Rectal smooth muscle tissue (tissue), 1 donor: ENCODE measurements at regions not wholly inside any gene's neighbourhood (a gene's known extent, or its start where the extent isn't known, plus 50 kb on each side); places are given as distances from the start of the nearest gene placed in this dataset.

Experiments used
- H3K27ac ChIP-seq: one replicate; pipeline ENCODE4 v1.7.0; 2013; ENCODE audit warnings: low read depth, low read length, inconsistent platforms
- H3K27me3 ChIP-seq: one replicate; pipeline ENCODE4 v1.7.0; 2013; ENCODE audit warnings: low read length; ENCODE audit not compliant: control insufficient read depth, insufficient read depth
- H3K36me3 ChIP-seq: one replicate; pipeline ENCODE4 v1.7.0; 2013; ENCODE audit warnings: low read length; ENCODE audit not compliant: control insufficient read depth, insufficient read depth
- H3K4me1 ChIP-seq: one replicate; pipeline ENCODE4 v1.7.0; 2013; ENCODE audit warnings: low read length; ENCODE audit not compliant: control insufficient read depth, insufficient read depth
- H3K4me3 ChIP-seq: one replicate; pipeline ENCODE4 v1.7.0; 2013; ENCODE audit warnings: low read length
- H3K9ac ChIP-seq: one replicate; pipeline ENCODE4 v1.7.0; 2013; ENCODE audit warnings: low read length

DNA sequence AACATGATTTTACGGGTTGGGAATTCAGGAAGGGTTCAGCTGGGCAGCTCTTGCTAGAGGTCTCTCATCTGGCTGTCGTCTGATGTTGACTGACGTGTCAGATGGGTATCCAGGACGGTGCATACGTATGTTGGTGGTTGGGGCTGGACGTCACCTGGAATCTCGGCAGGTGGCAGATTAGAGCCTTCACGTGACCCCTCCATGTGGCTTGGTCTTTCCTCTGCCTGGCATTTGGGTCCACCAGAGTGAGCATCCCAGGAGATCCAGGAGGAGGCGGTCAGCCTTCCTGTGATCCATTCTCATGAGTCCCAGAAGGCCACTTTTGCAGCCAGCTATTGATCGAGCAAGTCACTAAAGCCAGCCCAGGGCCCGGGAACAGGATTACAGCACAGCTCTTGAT lies 202.7 kb downstream of the FOXL1 start:
- H3K4me3 ChIP-seq, result no peak overlapping the region
- peaks cover 4% of the 10 kb centered on the region for H3K4me1 ChIP-seq
- H3K27ac ChIP-seq, result no peak overlapping the region
- H3K27me3 ChIP-seq, result peaks cover 2% of the 10 kb centered on the region
- H3K36me3 ChIP-seq, result no peaks in the 10 kb centered on the region
- no peak overlapping the region for H3K9ac ChIP-seq

DNA sequence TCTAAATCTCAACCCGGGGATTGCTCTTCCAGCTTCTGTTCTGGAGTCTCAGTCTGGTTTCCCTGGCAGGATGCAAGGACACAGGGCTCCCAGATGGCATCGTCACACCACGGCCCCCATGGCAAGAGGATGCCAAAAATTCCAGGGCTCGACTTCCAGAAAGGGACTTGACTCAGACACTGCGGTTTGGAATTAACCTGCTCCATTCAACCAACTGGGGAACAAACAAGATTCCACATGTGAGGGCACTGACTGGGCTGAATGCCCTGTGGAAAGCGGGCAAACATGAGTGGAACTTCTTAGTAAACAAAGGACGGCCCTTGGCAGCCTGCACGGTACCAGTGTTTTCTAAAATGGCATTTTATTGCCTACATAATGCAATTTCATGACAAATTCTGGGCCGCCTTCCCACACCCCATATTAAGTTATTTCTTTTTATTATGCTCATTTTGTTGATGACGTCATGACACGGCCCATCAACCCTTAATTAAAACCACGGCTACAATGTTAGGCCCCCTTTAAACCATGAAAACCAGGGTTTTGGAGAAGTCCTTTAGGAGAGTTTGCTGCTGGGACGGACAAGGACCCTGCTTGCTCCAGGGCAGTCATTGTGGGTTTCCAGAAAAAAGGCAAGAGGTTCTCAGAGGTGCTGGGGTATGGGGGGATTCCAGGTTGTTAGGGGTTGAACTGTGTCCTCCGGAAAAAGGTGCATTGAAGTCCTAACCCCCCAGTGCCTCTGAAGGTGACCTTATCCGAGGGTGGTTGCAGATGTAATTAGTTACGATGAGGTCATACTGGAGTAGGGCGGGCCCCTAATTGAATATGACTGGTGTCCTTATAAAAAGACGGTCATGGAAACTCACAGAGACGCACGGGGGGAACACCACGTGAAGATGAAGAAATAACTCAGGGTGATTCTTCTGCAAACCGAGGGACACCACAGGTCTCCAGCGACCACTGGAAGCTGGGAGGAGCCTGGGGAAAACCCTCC lies 205.6 kb downstream of the FOXL1 start:
- no peaks in the 10 kb centered on the region for H3K36me3 ChIP-seq
- H3K27ac ChIP-seq, result no peak overlapping the region
- H3K9ac ChIP-seq, result no peak overlapping the region
- no peak overlapping the region for H3K4me3 ChIP-seq
- H3K27me3 ChIP-seq, result peaks cover 2% of the 10 kb centered on the region
- peaks cover 4% of the 10 kb centered on the region for H3K4me1 ChIP-seq

DNA sequence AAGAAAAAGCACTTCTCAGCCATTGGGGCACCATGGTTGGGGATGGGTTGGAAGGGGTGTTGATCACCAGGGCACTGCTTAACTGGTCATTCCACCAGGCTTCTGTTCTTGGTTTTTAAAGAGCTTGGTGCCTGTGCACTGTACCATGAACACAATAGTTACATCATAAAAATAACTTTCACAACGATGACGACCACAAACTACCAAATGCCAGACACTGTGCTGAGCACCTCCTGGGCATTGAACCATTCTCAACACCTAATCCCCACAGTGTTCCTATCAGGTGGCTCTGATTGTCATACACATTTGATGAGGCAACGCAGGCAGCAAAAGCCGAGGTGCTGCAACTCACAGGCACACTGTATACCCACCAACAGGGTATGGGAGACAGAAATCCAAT lies 208.0 kb downstream of the FOXL1 start:
- H3K27me3 ChIP-seq, result no peaks in the 10 kb centered on the region

DNA sequence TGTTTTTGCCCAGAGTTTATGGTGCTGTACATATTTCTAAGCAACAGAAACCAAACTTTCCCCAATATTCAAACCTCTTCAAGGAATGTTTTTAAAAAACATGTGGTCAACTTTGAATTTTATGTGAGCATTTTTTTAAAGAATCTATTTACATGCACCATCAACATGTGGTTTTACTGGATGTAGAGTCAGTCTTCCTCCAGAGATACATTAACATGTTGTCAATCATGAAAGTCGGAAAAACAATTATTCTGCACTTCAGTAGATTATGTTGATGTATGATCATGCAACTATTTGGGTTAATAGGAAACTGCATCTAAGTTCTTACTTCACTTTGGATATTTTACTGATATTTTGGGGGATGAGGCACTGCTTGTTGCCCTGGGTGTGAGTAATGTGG lies 208.6 kb downstream of the FOXL1 start:
- H3K4me3 ChIP-seq, result no peak overlapping the region
- H3K36me3 ChIP-seq, result no peaks in the 10 kb centered on the region
- H3K4me1 ChIP-seq, result peaks cover 4% of the 10 kb centered on the region
- H3K27me3 ChIP-seq, result no peaks in the 10 kb centered on the region
- H3K27ac ChIP-seq, result no peak overlapping the region
- no peak overlapping the region for H3K9ac ChIP-seq

More for the DNA sequence above, 208.0 kb downstream of the FOXL1 start:
- H3K9ac ChIP-seq, result no peak overlapping the region
- H3K4me3 ChIP-seq, result no peak overlapping the region
- H3K27ac ChIP-seq, result no peak overlapping the region
- peaks cover 4% of the 10 kb centered on the region for H3K4me1 ChIP-seq
- H3K36me3 ChIP-seq, result no peaks in the 10 kb centered on the region

DNA sequence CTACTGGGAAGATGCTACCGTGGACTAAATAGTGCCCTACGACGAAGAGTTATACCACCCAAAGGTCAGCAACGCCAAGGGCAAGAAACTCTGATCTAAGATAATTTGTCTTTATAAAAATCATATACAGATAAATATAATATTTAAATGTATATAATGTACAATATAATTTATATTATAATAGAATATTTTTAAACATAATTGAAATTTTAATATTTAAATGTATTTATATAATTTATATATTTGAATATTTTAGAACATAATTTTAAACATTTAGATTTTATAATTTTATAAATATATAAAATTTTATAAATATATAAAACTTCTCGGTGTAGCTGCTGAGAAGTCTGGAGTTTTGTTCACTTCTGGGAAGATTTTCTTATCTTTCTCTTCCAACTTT lies 209.2 kb downstream of the FOXL1 start:
- Histone ChIP-seq H3K27me3 (no peaks in the 10 kb centered on the region), H3K36me3 (no peaks in the 10 kb centered on the region), H3K27ac (no peak overlapping the region), H3K9ac (no peak overlapping the region), H3K4me3 (no peak overlapping the region), H3K4me1 (peaks cover 4% of the 10 kb centered on the region)

DNA sequence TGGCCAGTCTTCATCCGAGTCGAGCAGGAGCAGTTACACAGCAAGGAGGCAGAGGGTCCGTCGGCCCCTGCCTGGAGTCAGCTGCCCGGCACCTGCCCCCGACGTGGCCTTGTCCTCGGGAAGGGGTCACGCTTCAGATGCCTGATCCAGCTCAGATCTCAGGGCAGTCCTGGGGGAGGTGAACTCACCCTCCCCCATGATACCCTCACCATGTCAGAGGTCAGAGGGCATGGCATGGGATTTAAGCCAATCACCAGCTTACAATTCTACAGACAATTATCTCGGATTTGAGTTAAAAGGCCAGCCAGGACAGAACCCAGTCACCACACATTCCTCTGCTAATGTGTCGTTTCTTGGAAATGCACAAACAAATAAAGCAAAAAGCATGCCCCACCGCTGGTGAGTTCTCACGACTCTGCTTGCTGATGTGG lies 211.3 kb downstream of the FOXL1 start:
- no peak overlapping the region for H3K27ac ChIP-seq
- no peak overlapping the region for H3K4me3 ChIP-seq
- H3K9ac ChIP-seq, result no peak overlapping the region
- H3K4me1 ChIP-seq, result no peaks in the 10 kb centered on the region
- no peaks in the 10 kb centered on the region for H3K36me3 ChIP-seq
- H3K27me3 ChIP-seq, result no peaks in the 10 kb centered on the region

DNA sequence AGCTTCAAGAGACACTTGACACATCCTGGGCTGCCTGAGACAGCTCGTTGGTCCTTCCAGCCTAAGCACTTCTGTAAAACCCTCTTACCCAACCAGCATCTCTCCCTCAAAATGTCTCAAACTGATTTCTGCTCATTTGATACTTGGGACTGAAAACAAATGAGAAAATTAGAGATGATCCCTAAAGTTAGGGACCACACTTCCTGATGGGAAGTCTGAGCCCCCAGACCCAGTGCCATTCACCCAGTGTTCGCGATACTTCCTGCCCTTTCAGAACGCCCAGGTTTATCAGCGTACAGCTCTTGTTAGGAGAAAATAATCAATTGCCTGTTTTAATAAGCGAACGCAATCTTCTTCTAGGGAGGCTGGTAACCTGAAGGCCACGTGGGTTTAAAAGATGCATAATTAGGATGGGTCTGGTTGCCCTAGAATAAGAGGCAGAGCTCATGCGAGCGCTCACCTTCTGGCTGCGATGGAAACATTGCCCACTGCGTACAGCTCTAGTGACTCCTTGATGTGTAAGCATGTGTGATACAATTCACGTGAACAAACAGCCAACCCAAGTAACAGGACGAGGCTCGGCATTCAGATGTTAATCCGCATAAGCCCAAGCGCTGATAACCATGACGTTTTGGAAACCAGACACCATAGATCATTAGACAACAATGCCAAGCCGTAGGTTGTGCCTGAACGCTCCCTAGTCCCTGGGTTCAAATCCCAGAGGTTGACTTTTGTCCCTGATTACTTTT lies 213.1 kb downstream of the FOXL1 start:
- Histone ChIP-seq H3K27me3 (no peaks in the 10 kb centered on the region), H3K27ac (no peak overlapping the region), H3K36me3 (no peaks in the 10 kb centered on the region)

DNA sequence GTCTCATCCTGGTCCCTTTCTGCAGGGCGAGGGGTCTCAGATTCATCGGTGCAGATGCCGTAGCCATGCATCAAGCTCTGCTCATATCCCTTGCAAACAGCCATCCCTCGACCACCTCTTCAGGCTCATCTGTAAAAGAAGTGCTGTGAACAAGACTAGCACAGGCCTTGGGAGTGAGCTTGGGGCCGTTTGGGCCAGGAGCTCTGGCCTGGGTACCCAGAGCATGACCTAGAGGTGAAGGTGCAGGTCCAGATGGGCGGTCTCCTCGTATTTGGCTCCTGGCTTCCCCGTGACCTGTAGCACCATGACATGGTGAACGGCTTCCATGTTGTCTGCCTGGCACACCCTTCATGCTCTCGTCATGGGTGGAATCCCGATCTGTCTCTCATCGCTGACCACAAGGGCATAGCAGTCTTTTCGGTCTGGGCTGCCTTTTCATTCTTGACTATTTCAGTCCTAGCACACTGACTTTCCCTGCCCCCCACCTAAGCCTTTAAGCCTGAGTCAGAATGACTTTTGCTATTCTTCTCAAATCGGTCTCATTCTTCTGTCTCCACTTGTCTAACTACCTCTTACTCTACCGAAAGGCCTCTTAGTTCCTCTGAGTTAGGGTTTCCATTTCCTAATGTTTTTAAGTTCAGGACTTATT lies 216.0 kb downstream of the FOXL1 start:
- H3K36me3 ChIP-seq, result no peaks in the 10 kb centered on the region
- no peaks in the 10 kb centered on the region for H3K27me3 ChIP-seq
- H3K4me1 ChIP-seq, result no peaks in the 10 kb centered on the region
- no peak overlapping the region for H3K27ac ChIP-seq
- no peak overlapping the region for H3K9ac ChIP-seq
- H3K4me3 ChIP-seq, result no peak overlapping the region

More for the DNA sequence above, 213.1 kb downstream of the FOXL1 start:
- no peak overlapping the region for H3K4me3 ChIP-seq
- H3K4me1 ChIP-seq, result no peaks in the 10 kb centered on the region
- H3K9ac ChIP-seq, result no peak overlapping the region

DNA sequence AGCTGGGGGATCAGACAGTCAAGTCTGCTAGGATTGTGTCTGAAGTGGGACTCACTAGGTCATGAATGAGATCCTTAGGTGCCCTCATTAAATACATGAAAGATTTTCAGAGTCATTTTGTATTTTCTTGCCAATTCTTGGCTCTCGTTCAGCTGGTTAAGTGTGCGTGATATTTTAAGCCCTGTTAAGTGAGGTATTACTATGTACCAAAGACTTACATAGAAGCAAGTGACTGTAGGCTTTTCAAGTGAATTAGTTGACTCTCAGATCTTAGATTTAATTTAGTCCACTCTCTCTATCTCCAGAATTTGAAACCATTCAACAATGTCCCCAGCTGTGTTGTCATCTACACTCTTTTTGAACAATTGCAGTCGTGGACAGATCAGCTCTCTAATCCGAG lies 219.4 kb downstream of the FOXL1 start:
- Histone ChIP-seq H3K36me3 (no peaks in the 10 kb centered on the region), H3K27me3 (no peaks in the 10 kb centered on the region), H3K27ac (no peak overlapping the region), H3K4me1 (no peaks in the 10 kb centered on the region), H3K4me3 (no peak overlapping the region), H3K9ac (no peak overlapping the region)

DNA sequence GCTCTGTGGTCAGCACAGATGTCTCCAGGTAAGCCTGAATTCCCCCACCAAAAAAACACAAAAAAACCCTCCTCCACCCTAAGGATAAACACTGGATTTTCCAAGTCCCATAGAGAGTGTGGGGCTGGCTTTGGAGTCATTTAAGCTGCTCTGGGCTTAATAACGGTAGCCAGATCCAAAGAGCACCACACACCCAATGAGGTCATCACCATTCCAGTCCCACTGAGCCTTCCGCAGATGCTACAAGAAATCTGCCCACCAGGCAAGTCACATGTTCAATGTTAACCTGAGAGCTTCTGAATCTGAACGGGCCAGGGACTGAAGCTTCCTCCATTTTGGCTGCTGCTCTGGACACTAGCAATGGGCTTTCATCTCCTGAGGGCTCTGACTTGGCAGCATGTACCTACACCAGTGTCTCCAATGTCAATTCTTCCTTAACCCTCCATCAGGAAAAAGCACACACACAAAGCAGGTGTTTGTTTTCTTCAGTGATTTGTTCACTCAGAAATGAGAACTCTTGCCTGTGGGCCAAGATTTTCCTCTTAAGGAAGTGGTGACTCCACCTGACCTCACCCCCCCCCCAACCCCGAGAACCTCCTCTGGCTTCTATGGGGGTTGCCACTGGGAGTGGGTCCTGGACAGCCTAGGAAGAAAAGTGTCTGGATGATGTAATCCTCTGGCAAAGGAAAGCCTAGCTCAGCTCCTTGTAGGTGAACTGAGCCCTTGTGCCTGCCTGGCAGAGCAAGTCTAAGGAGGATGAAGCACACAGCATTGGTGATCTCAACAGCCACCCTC lies 220.1 kb downstream of the FOXL1 start:
- no peak overlapping the region for H3K27ac ChIP-seq
- H3K4me1 ChIP-seq, result no peaks in the 10 kb centered on the region
- no peak overlapping the region for H3K9ac ChIP-seq
- H3K27me3 ChIP-seq, result no peaks in the 10 kb centered on the region
- H3K4me3 ChIP-seq, result no peak overlapping the region
- H3K36me3 ChIP-seq, result no peaks in the 10 kb centered on the region

DNA sequence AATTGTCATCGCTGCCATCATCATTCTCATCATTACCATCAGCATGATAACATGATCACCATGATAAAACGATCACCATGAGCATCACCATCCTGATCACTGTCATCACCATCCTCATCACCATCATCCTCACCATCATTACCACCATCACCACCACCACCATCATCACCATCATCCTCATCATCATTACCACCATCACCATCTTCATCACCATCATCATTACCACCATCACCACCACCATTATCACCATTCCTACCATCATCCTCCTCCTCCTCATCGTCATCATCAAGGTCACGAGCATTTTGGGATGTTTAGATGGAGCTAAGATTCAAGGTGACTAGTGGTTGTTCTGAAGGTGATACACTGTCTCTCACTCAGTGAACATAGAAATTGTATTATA lies 221.0 kb downstream of the FOXL1 start:
- H3K4me1 ChIP-seq, result no peaks in the 10 kb centered on the region
- H3K9ac ChIP-seq, result no peak overlapping the region
- peaks cover under 1% of the 10 kb centered on the region for H3K27me3 ChIP-seq
- no peak overlapping the region for H3K4me3 ChIP-seq
- no peak overlapping the region for H3K27ac ChIP-seq
- no peaks in the 10 kb centered on the region for H3K36me3 ChIP-seq

DNA sequence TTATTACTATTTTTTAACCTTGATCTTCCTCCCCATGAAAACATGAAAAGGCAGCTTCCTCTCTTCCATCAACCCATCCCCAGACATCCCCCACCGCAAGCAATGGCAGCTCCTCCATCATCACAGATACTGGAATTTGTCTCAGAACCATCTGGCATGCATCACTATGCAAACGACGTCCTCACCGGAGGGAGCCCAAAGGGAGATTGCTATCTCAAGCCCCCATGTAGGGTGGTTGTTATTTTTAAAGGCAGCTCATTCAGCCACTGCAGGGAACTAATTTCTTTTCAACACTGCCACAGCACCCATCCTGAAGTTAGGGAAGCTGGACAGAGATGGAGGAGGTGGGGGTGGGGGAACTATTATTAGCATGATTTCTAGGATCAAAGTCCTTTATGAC lies 222.5 kb downstream of the FOXL1 start:
- no peak overlapping the region for H3K9ac ChIP-seq
- no peaks in the 10 kb centered on the region for H3K36me3 ChIP-seq
- no peaks in the 10 kb centered on the region for H3K4me1 ChIP-seq
- no peak overlapping the region for H3K27ac ChIP-seq
- peaks cover 4% of the 10 kb centered on the region for H3K27me3 ChIP-seq
- no peak overlapping the region for H3K4me3 ChIP-seq
